ENCODE measurements at regions not wholly inside any gene's neighbourhood (a gene's known extent, or its start where the extent isn't known, plus 50 kb on each side); places are given as distances from the start of the nearest gene placed in this dataset.
"Not testable (repeated sequence)": the region's sequence is repeated elsewhere in the genome, so short reads cannot be mapped to it uniquely, and the experiment has no call there.

DNA sequence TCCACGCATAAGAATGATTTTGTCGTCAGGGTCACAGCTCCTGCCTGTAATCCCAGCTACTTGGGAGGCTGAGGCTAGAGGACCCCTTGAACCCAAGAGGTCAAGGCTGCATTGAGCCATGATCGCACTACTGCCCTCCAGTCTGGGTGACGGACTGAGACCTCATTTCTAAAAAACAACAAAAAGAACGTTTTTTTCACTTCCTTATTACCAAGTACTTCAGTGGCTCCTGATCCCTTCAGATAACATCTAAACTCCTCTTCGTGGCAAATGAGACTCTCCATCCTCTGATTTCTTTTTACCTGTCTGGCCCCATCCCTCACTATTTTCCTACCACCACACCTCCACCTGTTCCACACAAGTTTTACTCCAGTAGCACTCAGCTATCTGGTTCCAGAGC lies 105.4 kb upstream of the TLK1 start:
- DNase-seq (ENCODE audit: low spot score), result no peak

GRCh38 chr2:171261529-171261928 lies 100.8 kb upstream of the TLK1 start:
- not testable (repeated sequence) for DNase-seq (ENCODE audit: low spot score)

DNA sequence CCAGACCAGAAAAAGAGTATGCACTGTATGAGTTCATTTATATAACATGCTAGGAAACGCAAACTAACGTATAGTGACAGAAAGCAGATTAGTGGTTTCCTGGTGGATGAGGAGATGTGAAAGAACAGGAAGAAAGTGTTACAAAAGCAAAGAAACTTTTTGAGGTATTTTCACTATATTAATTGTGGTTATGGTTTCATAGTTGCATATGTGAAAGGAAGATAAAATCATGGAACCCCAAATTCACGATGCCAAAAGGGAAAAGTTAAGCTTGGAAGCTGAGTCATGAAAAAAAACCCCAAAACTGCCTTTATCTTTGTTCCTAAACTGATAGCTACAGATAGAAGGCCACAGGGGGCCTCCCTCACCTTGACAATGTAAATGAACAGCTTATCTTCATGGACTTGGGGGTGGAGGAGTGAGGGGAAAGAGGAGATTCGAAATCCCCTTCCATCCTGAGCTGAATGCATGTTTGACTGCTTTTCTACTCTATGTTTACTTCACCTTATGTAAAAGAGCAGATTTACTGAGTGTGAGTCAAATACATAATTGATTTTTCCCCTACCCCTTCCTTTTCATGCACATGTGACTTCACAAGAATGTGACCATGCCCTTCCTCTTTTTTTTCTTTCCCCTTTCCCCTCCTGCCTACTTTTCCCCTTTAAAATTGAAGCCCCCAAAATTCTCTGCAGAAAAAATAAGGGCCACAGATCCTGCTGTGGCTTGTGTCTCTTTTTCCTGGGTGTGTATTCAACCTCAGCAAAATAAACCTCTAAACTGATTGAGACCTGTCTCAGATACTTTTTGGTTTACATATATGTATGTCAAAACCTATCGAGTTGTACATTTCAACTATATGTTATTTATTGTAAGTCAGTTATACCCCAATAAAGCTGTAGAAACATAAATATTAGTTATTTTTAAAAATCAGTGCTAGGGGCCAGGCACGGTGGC lies 100.1 kb upstream of the TLK1 start:
- DNase-seq (ENCODE audit: low spot score), result no peak

DNA sequence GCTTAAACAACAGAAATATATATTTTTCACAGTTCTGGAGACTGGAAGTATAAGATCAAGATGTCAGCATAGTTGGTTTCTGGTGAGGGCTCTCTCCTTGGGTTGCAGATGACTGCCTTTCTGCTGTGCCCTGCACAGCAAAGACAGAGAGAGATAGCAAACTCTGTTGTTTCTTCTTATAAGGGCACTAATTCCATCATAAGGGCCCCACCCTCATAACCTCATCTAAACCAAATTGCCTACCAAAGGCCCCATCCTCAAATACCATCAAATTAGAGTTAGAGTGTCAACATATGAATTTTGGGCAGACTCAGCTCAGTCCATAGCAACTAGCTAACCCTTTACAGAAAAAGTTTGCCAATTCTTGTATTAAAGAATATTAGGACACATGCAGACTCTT lies 94.0 kb upstream of the TLK1 start:
- no peak for DNase-seq (ENCODE audit: low spot score)

DNA sequence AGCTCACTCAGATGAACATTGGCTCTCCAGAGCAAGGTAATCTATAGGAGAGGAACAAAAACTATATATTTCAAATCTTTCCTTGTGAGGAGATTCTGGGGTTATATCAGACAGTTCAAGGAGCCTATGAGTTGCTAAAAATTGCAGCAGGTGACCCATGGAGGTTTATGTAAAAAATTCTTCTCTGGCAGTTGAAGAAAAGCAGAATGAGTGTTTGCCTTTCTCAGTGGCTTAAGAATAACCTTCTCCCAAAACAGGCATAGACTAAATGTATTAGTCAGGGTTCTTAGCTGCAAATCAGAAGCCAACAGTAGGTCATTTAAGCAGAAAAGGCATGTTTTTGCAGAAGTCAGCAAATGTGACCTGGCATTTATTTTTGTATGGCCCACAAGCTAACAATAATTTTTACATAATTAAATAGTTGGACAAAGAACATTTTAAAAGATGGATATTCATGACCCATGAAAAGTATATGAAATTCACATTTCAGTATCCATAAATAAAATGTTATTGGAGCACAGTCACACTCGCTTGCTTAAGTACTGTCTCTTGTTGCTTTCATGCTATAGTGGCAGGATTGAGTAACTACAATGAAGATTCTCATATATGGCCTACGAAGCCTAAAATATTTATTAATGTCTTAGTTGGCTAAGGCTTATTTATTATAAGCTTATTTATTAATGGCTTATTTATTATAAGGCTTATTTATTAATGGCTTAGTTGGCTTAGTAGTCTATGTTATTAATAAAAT lies 93.4 kb upstream of the TLK1 start:
- DNase-seq (ENCODE audit: low spot score), result no peak

- DNase-seq (ENCODE audit: low spot score), result no peak
Observed at GRCh38 chr2:171253279-171253678, 92.6 kb upstream of the TLK1 start.

GRCh38 chr2:171249689-171250088 lies 89.0 kb upstream of the TLK1 start:
- DNase-seq (ENCODE audit: low spot score), result no peak

DNA sequence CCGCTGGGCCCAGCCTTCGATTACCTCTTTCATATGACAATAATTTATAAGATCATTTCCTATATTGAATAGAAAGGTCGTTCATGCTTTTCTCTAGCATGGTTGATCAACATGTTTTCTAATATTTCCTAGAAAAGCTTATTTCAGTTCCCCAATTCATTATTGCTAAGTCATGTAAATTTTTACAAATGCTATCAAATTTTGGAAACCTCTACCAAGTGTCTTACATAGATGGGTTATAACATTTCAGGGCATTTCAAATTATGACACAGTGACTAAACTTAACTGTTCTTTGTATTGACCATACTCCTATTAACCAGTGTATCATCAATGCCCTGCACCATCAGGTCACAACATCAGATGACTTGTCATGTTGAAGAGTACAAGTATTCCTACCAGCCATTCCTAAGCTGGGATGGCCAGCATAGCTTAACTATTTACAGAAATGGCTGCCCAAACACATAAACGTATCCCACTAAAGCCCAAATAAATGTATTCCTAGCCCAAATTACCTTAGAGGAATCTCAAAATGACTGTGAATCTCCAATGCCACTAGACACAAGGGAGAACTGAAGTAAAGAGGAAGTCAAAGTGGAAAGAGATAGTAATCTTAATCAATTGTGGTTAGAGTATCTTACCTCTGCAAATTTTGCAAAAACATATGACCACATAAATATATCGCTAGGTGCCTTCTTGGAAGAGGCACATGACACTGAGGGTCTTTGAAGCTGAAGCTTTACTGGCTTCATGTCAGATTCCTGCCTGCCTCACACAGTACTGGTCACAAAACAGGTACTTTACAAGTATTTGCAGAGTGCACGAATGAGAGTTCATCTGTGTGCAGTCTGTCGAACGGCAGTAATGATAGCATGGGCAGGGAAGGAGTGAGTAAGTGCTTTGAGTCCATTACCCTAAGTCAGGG lies 87.3 kb upstream of the TLK1 start:
- DNase-seq (ENCODE audit: low spot score), result no peak

GRCh38 chr2:171244970-171245782 lies 84.5 kb upstream of the TLK1 start:
- DNase-seq (ENCODE audit: low spot score), result peak; percentile 29

GRCh38 chr2:171244466-171244969 lies 83.8 kb upstream of the TLK1 start:
- DNase-seq (ENCODE audit: low spot score), result peak; percentile 46

- DNase-seq (ENCODE audit: low spot score), result no peak
Observed at GRCh38 chr2:171241771-171242170, 81.1 kb upstream of the TLK1 start.

DNA sequence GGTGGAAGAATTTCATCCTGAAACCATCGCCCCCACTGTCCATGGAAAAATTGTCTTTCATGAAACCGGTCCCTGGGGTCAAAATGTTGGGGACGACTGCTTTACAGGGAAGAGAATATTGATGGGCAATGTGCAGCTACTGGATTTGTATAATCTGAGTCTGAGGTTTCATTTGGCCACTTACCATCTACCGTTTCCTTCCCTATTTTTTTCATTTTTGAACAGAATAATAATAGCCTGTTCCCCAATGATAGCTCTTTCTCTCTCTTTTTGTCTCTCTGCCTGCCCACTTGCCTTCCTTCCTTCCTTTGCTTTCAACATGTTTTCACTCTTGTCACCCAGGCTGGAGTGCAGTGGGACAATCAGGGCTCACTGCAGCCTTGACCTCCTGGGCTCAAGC lies 78.3 kb upstream of the TLK1 start:
- DNase-seq (ENCODE audit: low spot score), result no peak

- DNase-seq (ENCODE audit: low spot score), result no peak
Observed at GRCh38 chr2:171237751-171238505, 77.2 kb upstream of the TLK1 start.

- DNase-seq (ENCODE audit: low spot score), result no peak
Observed at GRCh38 chr2:171235262-171235881, 74.7 kb upstream of the TLK1 start.

GRCh38 chr2:171230176-171230575 lies 69.5 kb upstream of the TLK1 start:
- no peak for DNase-seq (ENCODE audit: low spot score)

DNA sequence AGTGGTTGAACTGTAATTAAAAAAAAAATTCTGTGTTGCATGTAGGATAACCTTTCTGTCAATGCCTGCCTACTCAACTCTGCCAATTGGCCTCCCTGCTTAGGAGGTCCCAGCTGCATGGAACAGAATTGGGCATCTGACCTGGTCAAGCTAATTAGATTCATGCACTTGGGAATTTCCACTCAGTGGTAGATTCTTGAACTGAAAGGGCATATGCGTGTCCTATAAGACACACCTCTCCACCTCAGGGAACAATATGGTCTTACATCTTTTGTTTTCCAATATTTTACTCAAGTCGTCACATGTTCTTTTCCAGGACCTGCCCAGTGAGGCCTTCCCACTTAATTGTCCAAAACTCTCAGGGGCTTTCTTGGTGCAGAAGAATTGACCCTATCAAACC lies 68.1 kb upstream of the TLK1 start:
- DNase-seq (ENCODE audit: low spot score), result no peak

DNA sequence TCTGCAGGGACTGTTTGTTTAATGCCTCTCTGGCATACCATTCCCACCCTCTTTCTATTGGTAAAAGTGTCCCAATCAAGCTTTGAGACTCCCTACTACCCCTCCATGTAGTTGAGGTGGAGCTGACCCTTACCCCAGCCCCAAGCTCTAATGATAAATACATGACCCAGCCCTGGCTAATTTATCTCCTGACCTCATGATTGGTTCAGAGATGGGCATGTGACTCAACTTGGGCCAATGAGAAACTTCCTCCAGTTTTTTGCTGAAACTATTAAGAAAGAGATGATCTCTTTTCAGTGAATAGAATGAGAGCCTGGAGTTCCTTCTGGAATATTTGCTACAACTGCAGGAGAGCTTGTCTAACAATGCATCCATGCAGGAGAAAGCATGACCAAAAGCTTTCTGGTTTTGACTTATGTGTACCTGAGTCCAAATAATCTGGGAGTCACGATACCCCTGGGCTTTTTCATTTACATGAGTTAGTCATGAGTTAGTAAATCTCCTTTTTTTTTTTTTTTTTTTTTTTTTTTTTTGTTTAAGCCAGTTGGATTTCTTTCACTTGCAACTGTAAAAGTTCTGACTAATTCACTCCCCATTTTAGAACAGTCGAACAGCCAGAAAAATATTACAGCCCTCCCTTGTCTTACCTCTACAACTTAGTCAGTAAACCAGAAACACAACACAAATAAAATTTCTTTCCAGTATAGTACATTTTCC lies 66.5 kb upstream of the TLK1 start:
- DNase-seq (ENCODE audit: low spot score), result peak; percentile 17

DNA sequence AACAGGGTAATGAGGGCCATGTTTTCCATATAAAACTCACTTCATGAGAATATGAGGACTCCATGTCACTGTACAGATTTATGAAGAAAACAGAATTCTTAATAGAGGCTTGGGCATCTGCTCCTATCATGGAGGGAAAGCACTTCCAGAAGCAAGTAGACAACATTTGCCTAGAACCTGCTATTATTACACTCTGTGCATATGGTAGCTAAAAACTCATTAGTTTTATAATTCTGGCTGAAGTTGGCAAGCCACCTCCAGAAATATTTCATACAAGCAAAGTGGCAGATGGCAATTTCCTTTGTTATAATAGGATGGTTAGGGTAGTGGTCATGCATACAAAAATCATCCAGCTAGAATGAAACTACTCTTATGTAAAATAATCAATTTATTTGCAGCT lies 65.8 kb upstream of the TLK1 start:
- DNase-seq (ENCODE audit: low spot score), result no peak

- no peak for DNase-seq (ENCODE audit: low spot score)
Observed at GRCh38 chr2:171225989-171226388, 65.3 kb upstream of the TLK1 start.
